NT2/D1 (cell line): ENCODE measurements at regions not wholly inside any gene's neighbourhood (a gene's known extent, or its start where the extent isn't known, plus 50 kb on each side); places are given as distances from the start of the nearest gene placed in this dataset.

Experiments
- YY1 ChIP-seq: IDR thresholded peaks from 2 replicates; pipeline ENCODE4 v1.6.1; 2011; ENCODE audit not compliant: insufficient read length, insufficient read depth
- ZNF274 ChIP-seq: IDR thresholded peaks from 2 replicates; pipeline ENCODE4 v1.6.1; 2011; ENCODE audit warnings: mild to moderate bottlenecking, low read depth, low read length

- TF ChIP-seq ZNF274 (no peak), YY1 (no peak)
Measured at GRCh38 chr13:50526661-50527071, 316.8 kb downstream of the DLEU7 start.
